GM21717 (cell line): ENCODE measurements at regions not wholly inside any gene's neighbourhood (a gene's known extent, or its start where the extent isn't known, plus 50 kb on each side); places are given as distances from the start of the nearest gene placed in this dataset.
"Not testable (repeated sequence)": the region's sequence is repeated elsewhere in the genome, so short reads cannot be mapped to it uniquely, and the experiment has no call there.

ENCODE experiments used
- ATAC-seq: cut with Tn5 transposase; IDR thresholded peaks from one replicate; pipeline ENCODE4 v1.9.1; 2021; ENCODE audit warnings: mild to moderate bottlenecking, moderate library complexity; ENCODE audit not compliant: unreplicated experiment

- no peak for ATAC-seq
These were observed 761.1 kb upstream of the CDH10 start for GRCh38 chr5:25405850-25406249.

GRCh38 chr5:25399878-25400480 is 755.2 kb upstream of the CDH10 start:
- no peak for ATAC-seq

- ATAC-seq: no peak
These were observed 749.2 kb upstream of the CDH10 start for GRCh38 chr5:25393957-25394356.

GRCh38 chr5:25393256-25393655 is 748.5 kb upstream of the CDH10 start:
- no peak for ATAC-seq

- ATAC-seq: no peak
These were observed 743.2 kb upstream of the CDH10 start for GRCh38 chr5:25387953-25388352.

DNA sequence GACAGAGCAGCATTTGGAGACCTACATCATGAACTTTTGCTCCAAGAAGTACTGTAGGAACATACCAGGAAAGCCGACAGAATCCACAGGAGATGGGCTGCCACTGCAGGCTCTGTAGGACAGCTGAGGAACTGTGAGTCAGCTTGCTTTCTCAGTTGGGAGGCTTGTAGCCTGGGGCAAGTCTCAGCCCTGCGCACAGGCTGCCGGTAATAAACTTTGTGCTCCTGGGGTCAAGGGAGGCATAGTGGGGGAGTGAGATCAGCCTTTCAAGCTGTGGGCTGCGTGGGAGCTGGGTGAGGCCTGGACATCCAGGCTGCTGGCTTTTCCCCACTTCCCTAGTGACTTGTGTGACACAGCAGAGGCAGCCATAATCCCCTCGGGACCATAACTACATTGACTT is 718.0 kb upstream of the CDH10 start:
- no peak for ATAC-seq

DNA sequence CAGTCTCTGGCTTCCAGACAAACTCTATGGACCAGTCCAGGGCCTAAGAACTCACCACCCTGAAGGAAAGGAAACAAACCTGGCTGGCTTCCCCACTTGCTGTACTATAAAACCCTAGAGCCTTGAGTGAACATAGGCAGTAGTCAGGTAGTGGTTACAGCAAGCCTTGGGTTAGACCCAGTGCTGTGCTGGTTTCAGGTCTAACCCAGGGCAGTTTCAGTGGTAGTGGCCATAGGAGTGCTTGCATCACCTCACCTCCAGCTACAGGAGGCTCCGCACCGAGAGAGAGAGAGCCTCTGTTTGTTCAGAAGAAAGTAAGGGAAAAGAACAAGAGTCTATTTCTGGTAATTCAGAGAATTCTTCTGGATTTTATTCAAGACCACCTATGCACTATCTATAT is 714.1 kb upstream of the CDH10 start:
- ATAC-seq: no peak

- ATAC-seq: no peak
These were observed 712.8 kb upstream of the CDH10 start for GRCh38 chr5:25357605-25358004.

DNA sequence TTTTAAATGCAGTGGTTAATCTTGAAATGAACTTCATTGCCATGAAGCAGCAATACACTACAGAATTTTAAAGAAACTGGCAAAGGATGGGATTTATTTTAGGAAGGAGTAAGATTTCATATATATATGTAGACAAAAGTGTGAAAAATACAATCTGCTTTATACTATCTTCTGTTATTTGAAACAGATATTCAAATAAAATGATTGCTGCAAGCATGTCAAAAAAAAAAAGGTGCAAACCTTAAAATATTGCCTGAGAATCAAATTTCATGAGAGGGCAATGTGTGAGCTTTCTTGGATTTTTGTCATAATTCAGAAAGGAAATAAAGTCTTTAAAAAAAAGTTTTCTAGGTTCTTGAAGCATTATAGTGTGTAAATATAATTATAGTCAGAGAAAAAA is 705.0 kb upstream of the CDH10 start:
- ATAC-seq: no peak

DNA sequence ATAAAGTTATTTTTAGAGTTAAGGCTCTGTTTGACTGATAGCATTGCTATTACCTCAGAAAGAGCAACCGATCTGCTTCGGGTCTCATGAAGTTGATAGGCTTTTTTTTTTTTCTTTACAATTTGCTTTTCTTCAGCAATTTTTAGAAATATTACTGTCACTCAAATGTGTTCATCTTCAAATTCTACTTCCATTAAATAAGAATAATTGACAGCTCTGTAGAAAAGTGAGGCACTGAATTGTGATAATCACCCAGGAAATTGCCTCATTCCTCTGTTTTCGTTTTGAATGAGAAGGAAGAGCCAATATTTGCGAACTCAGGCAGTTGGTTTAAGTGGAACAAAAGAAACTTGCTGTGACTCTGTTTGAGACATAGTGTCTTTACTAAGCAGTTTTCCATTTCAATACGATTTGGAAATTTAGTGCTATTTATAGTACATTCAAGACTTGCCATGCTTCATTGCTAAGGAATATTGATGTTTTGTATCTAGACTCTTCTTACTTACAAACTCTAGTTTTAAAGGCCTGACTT is 700.5 kb upstream of the CDH10 start:
- no peak for ATAC-seq

DNA sequence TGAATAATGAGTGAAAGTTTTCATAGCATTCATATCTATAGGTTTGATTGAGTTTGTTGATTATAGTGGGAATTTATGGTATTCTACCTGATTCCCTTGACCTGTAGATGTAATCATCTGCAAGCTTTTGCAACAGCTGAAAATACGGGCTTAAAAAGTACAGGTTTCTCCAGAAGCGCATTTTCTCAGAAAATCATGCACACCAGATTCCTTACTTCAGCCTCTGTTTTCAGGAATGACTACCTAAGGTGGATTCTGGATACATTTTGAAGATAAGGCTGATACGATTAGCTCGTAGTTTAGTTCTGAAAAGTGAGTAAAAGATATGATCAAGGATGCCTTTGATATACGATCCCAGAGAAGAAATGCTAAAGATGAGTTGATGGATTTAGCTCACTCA is 694.8 kb upstream of the CDH10 start:
- no peak for ATAC-seq

DNA sequence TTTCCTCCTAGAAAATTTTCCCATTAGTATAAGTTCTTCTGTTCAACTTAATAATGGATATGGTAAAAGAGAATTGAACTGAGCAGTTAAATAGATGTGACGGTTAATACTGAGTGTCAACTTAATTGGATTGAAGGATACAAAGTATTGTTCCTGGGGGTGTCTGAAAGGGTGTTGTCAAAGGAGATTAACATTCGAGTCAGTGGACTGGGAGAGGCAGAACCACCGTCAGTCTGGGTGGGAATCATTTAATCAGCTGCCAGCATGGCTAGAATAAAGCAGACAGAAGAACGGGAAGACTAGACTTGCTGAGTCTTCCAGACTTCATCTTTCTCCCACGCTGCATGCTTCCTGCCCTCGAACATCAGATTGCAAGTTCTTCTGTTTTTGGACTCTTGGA is 689.6 kb upstream of the CDH10 start:
- ATAC-seq: no peak

DNA sequence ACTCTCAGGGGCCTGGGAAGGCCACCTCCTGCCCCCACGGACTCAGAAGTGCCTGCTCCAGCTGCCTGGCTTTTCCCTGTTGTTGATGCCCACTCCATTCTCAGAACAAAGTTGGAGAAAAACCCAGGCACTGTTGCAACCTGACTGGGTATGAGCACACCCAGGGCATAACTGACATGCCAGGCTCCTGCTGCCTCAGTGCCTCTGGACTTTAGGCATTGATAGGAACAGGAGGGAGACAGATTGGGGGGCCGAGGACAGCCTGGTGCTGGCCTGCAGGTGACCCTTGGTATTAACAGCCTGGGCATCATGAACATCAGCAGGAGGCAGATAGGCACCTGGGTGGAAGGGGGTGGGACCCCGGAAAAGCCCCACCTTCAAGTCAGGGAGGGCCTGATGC is 685.9 kb upstream of the CDH10 start:
- no peak for ATAC-seq

DNA sequence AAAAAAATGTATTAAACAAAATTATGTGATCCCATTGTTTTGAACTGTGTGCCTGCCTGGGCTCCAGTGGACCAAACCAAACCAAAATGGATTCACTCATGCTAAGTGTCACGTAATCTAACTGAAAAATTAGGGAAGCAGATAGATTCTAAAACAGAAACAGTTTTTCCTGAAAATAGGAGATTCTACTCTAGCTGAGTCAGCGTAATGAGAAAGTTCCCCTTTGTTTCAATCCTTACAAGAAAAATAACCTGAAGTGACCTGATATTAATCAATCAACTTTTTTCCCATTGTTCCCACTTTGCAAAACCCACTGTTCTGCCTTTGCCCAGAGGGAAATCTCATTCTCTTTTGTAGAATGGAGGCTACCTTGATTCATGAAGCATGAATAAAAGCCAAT is 682.4 kb upstream of the CDH10 start:
- no peak for ATAC-seq

GRCh38 chr5:25301836-25302235 is 657.1 kb upstream of the CDH10 start:
- ATAC-seq: no peak

DNA sequence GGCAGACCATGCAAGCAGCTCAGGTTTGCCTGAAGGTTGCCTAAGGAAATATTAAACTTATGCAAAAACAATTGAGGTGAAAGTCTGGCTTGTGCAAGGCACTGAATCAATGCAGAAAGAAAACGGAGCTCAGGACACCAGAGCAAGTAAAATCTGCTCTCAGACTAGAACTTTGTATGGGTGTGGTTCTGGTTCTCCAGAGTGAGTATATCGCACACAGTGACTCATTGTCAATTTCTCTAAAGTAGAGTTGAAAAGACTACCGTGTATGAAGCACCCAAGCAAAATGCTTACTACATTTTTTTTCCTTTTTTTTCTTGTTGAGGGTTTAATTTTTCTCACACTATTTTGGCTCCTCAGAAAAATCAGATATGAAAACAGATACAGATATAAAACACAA is 650.3 kb upstream of the CDH10 start:
- ATAC-seq: no peak

- not testable (repeated sequence) for ATAC-seq
These were observed 645.0 kb upstream of the CDH10 start for GRCh38 chr5:25289766-25290165.

GRCh38 chr5:25286319-25286718 is 641.5 kb upstream of the CDH10 start:
- no peak for ATAC-seq

DNA sequence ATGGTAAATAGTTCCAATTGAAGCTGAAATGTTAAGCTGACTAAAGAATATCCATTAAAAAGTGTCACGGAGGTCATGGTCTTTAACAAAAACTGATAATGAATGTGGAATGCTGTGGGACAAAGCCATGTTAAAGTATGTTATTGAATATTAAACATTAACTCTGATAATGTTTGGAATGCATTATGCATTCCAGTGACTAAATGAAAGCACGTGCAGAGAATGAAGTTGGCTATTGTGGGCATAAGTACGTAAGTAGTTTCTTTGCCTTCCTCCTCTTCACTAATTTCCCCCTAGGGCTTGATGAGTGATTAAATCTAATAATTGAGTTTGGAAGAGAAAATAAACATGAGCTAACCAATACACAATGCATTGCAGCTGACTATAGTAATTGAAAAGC is 640.4 kb upstream of the CDH10 start:
- ATAC-seq: no peak

- ATAC-seq: not testable (repeated sequence)
These were observed 618.7 kb upstream of the CDH10 start for GRCh38 chr5:25263507-25263906.

DNA sequence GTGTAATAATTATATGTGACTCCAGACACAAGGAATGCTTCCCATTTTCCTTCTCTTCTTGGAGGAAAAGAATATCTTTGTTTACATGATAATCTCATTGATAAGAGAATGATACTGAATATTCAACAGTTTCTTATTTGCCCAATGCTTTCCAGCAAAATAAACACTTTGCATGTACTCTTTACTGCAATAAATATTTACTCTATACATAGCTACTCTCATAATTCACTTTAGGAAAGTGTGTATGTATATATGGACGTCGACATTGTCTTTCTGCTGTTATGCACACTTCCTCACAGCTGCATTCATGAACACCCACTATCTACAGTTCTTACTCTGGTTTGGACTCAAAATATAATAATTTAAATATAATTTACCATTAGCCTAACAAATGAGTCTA is 617.4 kb upstream of the CDH10 start:
- no peak for ATAC-seq

DNA sequence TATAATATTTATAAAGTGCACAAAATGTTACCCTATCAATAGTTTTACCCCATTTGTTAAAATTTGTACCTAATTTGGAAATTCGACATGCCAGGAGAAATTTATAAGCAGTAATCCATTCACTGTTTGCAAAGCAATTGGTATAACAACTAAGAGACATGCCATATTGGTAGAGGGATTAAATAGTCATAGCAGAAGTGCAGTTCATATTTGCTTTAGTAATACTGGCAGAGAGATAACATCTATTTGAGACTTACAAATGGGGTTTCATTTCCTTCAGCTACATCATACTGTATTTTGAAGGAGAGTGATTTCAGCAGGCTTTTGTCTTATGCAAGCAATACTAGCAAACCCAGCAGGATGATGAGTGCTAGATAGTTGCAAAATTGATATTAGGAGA is 610.4 kb upstream of the CDH10 start:
- no peak for ATAC-seq

- no peak for ATAC-seq
These were observed 597.2 kb upstream of the CDH10 start for GRCh38 chr5:25241981-25242380.
